Activated gamma-delta T cell (primary cell): ENCODE measurements at regions not wholly inside any gene's neighbourhood (a gene's known extent, or its start where the extent isn't known, plus 50 kb on each side); places are given as distances from the start of the nearest gene placed in this dataset.

Experiments used
- DNase-seq: peaks from one replicate; lab custom pipeline; 2025; lab: John Stamatoyannopoulos, UW

- DNase-seq: no peak
Observed at GRCh38 chr5:39475159-39475571, 50.4 kb upstream of the DAB2 start.
